PC-3 (cell line): ENCODE measurements at regions not wholly inside any gene's neighbourhood (a gene's known extent, or its start where the extent isn't known, plus 50 kb on each side); places are given as distances from the start of the nearest gene placed in this dataset.

Source experiments
- ATAC-seq: fragments of 200-7000 bp; cut with Tn5 transposase; 2 replicates; pipeline ENCODE4 v1.9.1; 2020; ENCODE audit warnings: mild to moderate bottlenecking, moderate library complexity
- BruUV-seq: library from RNA; stranded (reverse); fragments of 400-500 nt; replicated peaks from 2 replicates; lab custom pipeline; 2021; lab: Mats Ljungman, UMichigan
- CTCF ChIA-PET: fragments of 300-600 bp; sonication (Branson Sonifier 250); formaldehyde crosslinking; loops from one replicate; lab custom pipeline; 2022; ENCODE audit warnings: antibody characterized with exemption; lab: Charles Lee
- POLR2A ChIA-PET: fragments of 300-600 bp; sonication (Branson Sonifier 250); formaldehyde crosslinking; loops from one replicate; lab custom pipeline; 2022; ENCODE audit warnings: antibody characterized with exemption; ENCODE audit not compliant: unreplicated experiment; lab: Charles Lee
- DNase-seq: peaks from one replicate; pipeline ENCODE4 v3.0.0-alpha.2; 2015
- H2AFZ ChIP-seq: fragments of 300-600 bp; sonication (generic); 2 replicates; pipeline ENCODE4 v1.6.0; 2016; ENCODE audit warnings: antibody characterized with exemption, low read length
- H3F3A ChIP-seq: fragments of 300-600 bp; sonication (generic); one replicate; pipeline ENCODE4 v1.6.0; 2017; ENCODE audit warnings: antibody characterized with exemption, low read length, control low read depth, mild to moderate bottlenecking; ENCODE audit not compliant: unreplicated experiment
- H3K27ac ChIP-seq: fragments of 300-600 bp; sonication (generic); 2 replicates; pipeline ENCODE4 v1.5.1; 2016; ENCODE audit warnings: mild to moderate bottlenecking, low read length
- H3K27me3 ChIP-seq: fragments of 300-600 bp; sonication (generic); 2 replicates; pipeline ENCODE4 v1.6.1; 2016; ENCODE audit warnings: low read length, mixed read lengths
- H3K36me3 ChIP-seq: fragments of 300-600 bp; sonication (generic); 2 replicates; pipeline ENCODE4 v1.6.1; 2016; ENCODE audit warnings: low read depth, mixed run types, low read length, mixed read lengths
- H3K4me1 ChIP-seq: fragments of 300-600 bp; sonication (generic); 2 replicates; pipeline ENCODE4 v1.5.1; 2016; ENCODE audit warnings: low read length; ENCODE audit not compliant: insufficient read depth
- H3K4me2 ChIP-seq: fragments of 300-600 bp; sonication (generic); 2 replicates; pipeline ENCODE4 v1.6.0; 2016; ENCODE audit warnings: low read length
- H3K4me3 ChIP-seq: fragments of 300-600 bp; sonication (generic); 2 replicates; pipeline ENCODE4 v1.5.1; 2016; ENCODE audit warnings: mild to moderate bottlenecking, low read length, mixed read lengths
- H3K79me2 ChIP-seq: fragments of 300-600 bp; sonication (generic); 2 replicates; pipeline ENCODE4 v1.6.1; 2017; ENCODE audit warnings: low read length, mixed read lengths
- H3K9ac ChIP-seq: fragments of 300-600 bp; sonication (generic); 2 replicates; pipeline ENCODE4 v1.6.0; 2016; ENCODE audit warnings: mild to moderate bottlenecking, low read length
- H3K9me2 ChIP-seq: fragments of 300-600 bp; sonication (generic); replicated peaks from 2 replicates; pipeline ENCODE4 v1.6.1; 2016; ENCODE audit warnings: mixed run types, low read length, mixed read lengths
- H3K9me3 ChIP-seq: fragments of 300-600 bp; sonication (generic); 2 replicates; pipeline ENCODE4 v1.6.1; 2016; ENCODE audit warnings: low read length, mixed read lengths
- H4K20me1 ChIP-seq: fragments of 300-600 bp; sonication (generic); 2 replicates; pipeline ENCODE4 v1.6.1; 2016; ENCODE audit warnings: low read length, mixed read lengths
- CTCF ChIP-seq: fragments of 300-600 bp; sonication (generic); conservative IDR thresholded peaks from 2 replicates; pipeline ENCODE4 v1.5.1; 2017; ENCODE audit warnings: antibody characterized with exemption, low read depth, mild to moderate bottlenecking, low read length
- EZH2 ChIP-seq: fragments of 300-600 bp; sonication (generic); IDR thresholded peaks from one replicate; pipeline ENCODE4 v1.6.1; 2017; ENCODE audit warnings: antibody characterized with exemption, mild to moderate bottlenecking, low read length; ENCODE audit not compliant: unreplicated experiment
- EZH2phosphoT487 ChIP-seq: fragments of 300-600 bp; sonication (generic); IDR thresholded peaks from 2 replicates; pipeline ENCODE4 v1.6.1; 2018; ENCODE audit warnings: mild to moderate bottlenecking, antibody characterized with exemption, low read length, borderline replicate concordance
- intact Hi-C: fragments of 100-400 bp; cut with micrococcal nuclease; formaldehyde crosslinking; loops from 2 replicates; pipeline ENCODE4 v1.9.0; 2023

- POLR2A ChIA-PET: no interaction called here
- intact Hi-C loops: no loop called here
Measured at GRCh38 chr5:167644619-167645018, 646.8 kb upstream of the WWC1 start.

GRCh38 chr5:167649471-167649870 lies 642.0 kb upstream of the WWC1 start:
- H3K4me3 ChIP-seq: no peak overlapping the region
- H3K9me3 ChIP-seq: no peaks in the 10 kb centered on the region
- ATAC-seq (no peak), DNase-seq (no peak)
- no peaks in the 10 kb centered on the region for H3K79me2 ChIP-seq
- no peaks in the 10 kb centered on the region for H3K36me3 ChIP-seq
- H3K9me2 ChIP-seq: no peaks in the 10 kb centered on the region
- H2AFZ ChIP-seq: no peak overlapping the region
- peaks cover 25% of the 10 kb centered on the region for H3K4me1 ChIP-seq
- no peak overlapping the region for H3K4me2 ChIP-seq
- no peak overlapping the region for H3K9ac ChIP-seq
- ChIA-PET CTCF (no interaction called here), POLR2A (no interaction called here)
- TF ChIP-seq CTCF: no peak
- TF ChIP-seq EZH2phosphoT487: no peak
- TF ChIP-seq EZH2: no peak
- intact Hi-C loops: no loop called here
- H3K27me3 ChIP-seq: no peaks in the 10 kb centered on the region
- no peaks in the 10 kb centered on the region for H4K20me1 ChIP-seq
- no TSS peak for BruUV-seq
- H3F3A ChIP-seq: peaks cover 10% of the 10 kb centered on the region
- no peak overlapping the region for H3K27ac ChIP-seq

More at GRCh38 chr5:167644619-167645018, 646.8 kb upstream of the WWC1 start:
- Histone ChIP-seq H3K36me3 (no peaks in the 10 kb centered on the region), H4K20me1 (no peaks in the 10 kb centered on the region), H3K4me2 (no peak overlapping the region), H3K79me2 (no peaks in the 10 kb centered on the region), H3K27me3 (no peaks in the 10 kb centered on the region), H3K27ac (no peak overlapping the region), H2AFZ (no peak overlapping the region), H3K4me1 (peaks cover 20% of the 10 kb centered on the region), H3K9me3 (no peaks in the 10 kb centered on the region), H3K9ac (no peak overlapping the region), H3F3A (no peaks in the 10 kb centered on the region), H3K4me3 (no peak overlapping the region), H3K9me2 (no peaks in the 10 kb centered on the region)
- no TSS peak for BruUV-seq
- TF ChIP-seq EZH2phosphoT487 (no peak), EZH2 (no peak), CTCF (no peak)
- ATAC-seq: no peak
- CTCF ChIA-PET: no interaction called here
- DNase-seq: peak; percentile 47

GRCh38 chr5:167652690-167653089 lies 638.8 kb upstream of the WWC1 start:
- peak; percentile 59 for DNase-seq
- CTCF ChIA-PET: interaction anchor here (0.8 kb wide), 1 partner anchor 45 kb away, joined by 3 read pairs; no protein-coding TSS in a partner anchor
- H3K4me2 ChIP-seq: peak overlapping the region; percentile 79
- H3K9me3 ChIP-seq: no peaks in the 10 kb centered on the region
- H3K9ac ChIP-seq: no peak overlapping the region
- H3K4me3 ChIP-seq: peak overlapping the region; percentile 26; the same call in 1 of the 2 replicates
- peak; percentile 58 for ATAC-seq
- TF ChIP-seq EZH2 (no peak), CTCF (no peak), EZH2phosphoT487 (no peak)
- intact Hi-C loops: loop anchor here (1.0 to 5.0 kb wide), 3 partner anchors 9 to 65 kb away; no protein-coding TSS in a partner anchor
- BruUV-seq: no TSS peak
- H3K4me1 ChIP-seq: peaks cover 37% of the 10 kb centered on the region
- no peaks in the 10 kb centered on the region for H3K36me3 ChIP-seq
- no peaks in the 10 kb centered on the region for H3K79me2 ChIP-seq
- POLR2A ChIA-PET: no interaction called here
- no peaks in the 10 kb centered on the region for H4K20me1 ChIP-seq
- peaks cover 10% of the 10 kb centered on the region for H3F3A ChIP-seq
- no peaks in the 10 kb centered on the region for H3K9me2 ChIP-seq
- no peaks in the 10 kb centered on the region for H3K27me3 ChIP-seq
- H3K27ac ChIP-seq: peak overlapping the region; percentile 86
- peak overlapping the region; percentile 52 for H2AFZ ChIP-seq
